ENCODE measurements at regions not wholly inside any gene's neighbourhood (a gene's known extent, or its start where the extent isn't known, plus 50 kb on each side); places are given as distances from the start of the nearest gene placed in this dataset.

- DNase-seq = peak; percentile 71
Measured at GRCh38 chr2:158006961-158007719, 94.5 kb upstream of the UPP2 start.

DNA sequence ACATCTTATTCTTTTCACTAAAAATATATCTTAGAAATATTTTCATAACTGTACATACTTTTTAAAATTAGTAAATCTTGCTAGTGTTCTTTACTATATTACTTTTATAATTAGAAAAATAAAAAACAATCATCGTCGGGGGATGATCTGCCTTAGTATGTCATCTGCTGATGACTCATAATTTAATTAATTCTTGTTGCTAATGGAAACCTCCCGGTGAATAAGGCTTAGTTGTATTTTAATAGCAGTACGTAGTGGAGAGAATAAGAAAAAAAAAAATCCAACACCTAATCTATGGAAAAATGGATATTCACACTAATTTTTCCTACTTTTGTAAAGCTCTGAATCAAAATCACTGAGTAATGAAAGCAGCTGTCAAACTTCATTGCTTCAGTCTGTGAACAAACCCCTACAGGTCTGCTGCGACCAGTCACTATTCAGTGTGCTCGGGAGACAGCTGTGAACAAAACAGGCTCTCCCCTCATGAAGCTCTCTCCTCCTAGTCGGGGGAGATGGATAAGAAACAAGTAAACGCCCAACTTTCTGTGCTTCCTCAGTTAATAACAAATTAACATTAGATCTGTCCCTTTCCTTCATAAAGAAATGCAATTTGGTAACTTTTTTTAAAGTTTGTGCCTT lies 97.4 kb upstream of the UPP2 start:
- DNase-seq = no peak

DNA sequence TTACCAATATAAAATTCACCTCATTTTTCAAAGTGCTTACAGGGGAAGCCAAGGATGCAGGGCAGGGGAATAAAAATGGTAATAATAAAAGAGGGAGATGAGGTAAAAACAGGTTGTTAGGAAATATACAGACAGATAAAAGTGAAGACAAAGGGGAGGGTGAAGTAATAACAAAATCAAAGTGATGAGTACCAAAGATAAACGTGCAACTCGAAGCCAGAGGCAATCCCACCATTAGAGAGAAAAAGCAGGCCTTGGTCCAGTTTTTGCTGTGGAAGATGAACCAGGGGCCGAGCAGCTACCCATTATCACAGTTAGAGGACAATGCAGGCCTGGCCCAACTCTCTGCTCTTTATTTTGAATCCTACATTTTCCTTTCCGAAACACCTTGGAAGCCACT lies 99.6 kb upstream of the UPP2 start:
- no peak for DNase-seq

DNA sequence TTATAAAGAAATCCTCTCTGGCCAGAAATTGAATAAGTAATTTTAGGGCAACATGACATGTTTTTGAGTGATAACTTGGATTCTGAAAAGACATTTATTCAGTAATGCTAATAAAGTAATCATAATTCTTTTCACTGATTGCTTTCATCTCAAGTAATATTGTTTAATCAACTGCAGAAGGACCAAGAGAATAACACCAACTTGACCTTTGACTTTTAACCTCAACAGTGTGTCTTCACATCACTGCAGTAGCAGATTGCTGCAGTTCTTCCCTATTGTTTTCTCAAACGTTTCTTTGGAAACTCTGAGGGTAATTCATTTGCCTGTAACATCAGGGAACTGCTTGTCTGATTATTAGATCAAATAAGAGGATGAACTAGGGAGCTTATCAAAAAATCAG lies 104.9 kb upstream of the UPP2 start:
- DNase-seq = no peak

DNA sequence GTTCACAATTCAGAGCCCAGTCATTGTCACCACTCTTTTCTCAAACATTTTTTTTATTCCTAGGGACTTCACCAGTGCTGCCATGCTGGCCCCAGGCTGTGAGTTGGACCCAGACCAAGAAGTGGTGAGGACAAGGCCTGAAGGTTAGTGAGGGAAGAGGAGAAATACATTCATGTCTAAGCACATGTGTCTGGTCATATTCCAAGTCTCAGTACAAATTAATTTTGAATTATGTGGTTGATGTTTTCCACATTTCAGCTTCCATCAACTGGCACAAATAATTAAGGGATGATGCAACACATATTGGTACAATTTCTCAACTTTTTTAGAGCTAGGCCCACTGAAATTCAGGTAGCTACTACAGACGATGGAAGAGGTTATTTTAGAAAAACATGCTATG lies 106.6 kb upstream of the UPP2 start:
- no peak for DNase-seq

DNA sequence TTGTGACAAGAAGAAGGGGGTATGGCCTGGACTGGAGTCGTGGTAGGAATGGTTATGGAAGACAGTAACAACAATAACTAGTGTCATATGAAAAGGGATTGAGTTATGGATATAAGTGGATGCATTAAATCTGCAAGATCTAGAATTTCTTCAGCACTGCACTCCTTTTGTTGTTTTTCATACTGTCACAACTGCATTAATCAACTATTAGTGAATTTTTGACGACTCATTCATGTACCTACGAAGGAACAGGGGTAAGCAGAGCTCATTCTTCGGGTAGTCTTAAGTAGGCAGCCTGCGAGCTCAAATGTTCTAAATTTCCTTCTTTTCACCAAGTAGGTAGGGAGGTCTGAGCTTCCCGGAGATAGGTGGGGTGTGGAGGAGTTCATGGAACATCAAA lies 109.7 kb upstream of the UPP2 start:
- no peak for DNase-seq

GRCh38 chr2:157990173-157990572 lies 111.5 kb upstream of the UPP2 start:
- DNase-seq = no peak

GRCh38 chr2:157989227-157989626 lies 112.4 kb upstream of the UPP2 start:
- no peak for DNase-seq

DNA sequence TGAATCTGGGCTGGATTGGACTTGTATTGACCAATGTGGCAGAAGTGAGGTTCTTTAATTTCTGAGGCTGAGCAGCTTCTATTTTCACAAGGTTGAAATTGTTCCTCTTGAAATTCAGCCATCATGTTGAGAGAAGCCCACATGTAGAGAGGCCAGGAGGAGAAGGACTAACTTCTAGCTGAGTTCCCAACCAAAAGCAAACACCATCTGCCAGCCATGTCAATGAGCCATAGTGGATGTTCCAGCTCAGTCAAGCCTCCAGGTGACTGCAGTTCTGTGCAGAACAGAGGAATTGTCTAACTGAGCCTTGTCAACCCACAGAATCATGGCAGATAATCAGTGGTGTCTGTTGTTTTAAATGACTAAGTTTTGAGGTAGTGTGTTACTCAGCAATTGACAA lies 110.6 kb upstream of the ACVR1 start:
- DNase-seq = no peak

- no peak for DNase-seq
Measured at GRCh38 chr2:157984866-157985265, 108.7 kb upstream of the ACVR1 start.

DNA sequence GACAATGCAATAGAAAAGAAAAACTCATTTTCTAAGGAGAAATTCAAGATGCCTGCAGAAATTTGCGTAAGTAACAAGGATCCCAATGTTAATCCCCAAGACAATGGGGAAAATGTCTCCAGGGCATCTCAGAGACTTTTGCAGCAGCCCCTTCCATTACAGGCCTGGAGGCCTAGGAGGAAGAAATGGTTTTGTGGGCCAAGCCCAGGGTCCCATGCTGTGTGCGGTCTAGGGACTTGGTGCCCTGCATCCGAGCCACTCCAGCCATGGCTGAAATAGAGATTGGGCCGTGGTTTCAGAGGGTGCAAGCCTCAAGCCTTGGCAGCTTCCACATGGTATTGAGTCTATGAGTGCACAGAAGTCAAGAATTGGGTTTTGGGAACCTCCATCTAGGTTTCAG lies 103.9 kb upstream of the ACVR1 start:
- DNase-seq = no peak

GRCh38 chr2:157971702-157972101 lies 95.6 kb upstream of the ACVR1 start:
- no peak for DNase-seq

DNA sequence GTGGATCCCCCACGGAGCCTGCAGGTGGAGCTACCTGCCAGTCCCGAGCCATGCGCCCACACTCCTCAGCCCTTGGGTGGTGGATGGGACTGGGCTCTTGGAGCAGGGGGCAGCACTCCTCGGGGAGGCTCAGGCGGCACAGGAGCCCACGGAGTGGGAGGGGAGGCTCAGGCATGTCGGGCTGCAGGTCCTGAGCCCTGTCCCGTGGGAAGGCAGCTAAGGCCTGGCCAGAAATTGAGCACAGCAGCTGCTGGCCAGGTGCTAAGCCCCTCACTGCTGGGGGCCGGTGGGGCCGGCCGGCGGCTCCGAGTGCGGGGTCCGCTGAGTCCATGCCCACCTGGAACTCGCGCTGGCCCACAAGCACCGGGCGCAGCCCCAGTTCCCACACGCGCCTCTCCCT lies 91.7 kb upstream of the ACVR1 start:
- no peak for DNase-seq

DNA sequence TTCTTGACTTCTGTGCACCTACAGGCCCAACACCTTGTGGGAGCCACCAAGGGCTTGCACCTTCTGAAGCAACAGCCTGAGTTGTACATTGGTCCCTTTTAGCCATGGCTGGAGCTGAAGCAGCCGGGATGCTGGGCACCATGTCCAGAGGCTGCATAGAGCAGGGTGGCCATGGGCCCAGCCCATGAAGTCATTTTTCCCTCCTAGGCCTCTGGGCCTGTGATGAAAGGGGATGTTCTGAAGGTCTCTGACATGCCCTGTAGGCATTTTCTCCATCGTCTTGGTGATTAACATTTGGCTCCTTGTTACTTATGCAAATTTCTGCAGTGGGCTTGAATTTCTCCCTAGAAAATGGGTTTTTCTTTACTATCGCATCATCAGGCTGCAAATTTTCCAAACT lies 83.1 kb upstream of the ACVR1 start:
- DNase-seq = no peak

DNA sequence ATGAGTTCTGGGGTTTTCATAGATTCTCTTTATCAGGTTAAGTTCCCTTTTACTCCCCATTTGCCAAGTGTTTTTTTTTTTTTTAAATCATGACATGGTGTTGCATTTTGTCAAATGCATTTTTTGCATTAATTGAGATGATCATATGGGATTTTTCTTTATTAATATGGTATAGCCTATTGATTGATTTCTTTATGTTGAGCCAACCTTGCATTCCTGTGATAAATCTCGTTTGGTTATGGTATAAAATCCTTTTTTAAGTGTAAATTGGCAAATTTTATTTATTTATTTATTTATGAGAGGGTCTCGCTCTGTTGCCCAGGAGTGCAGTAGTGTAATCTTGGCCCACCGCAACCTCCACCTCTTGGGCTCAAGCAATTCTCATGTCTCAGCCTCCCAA lies 81.5 kb upstream of the ACVR1 start:
- no peak for DNase-seq

DNA sequence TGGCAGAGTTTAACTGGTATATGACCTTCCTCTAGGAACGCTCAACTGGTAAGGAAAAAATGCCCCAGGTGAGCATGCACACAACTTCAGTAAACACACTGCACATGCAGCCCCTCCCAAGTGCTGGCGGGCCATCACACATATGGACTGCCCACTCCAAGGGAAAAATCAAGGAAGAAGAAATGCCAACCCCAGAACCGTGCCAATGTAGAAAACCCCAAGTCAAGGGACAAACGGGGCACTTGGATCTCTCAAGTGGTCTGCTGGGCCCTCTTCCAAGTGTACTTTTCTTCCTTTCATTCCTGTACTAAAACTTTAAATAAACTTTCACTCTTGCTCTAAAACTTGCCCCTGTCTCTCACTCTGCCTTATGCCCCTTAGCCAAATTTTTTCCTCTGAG lies 76.4 kb upstream of the ACVR1 start:
- DNase-seq = no peak

- DNase-seq = no peak
Measured at GRCh38 chr2:157948856-157949255, 72.7 kb upstream of the ACVR1 start.

DNA sequence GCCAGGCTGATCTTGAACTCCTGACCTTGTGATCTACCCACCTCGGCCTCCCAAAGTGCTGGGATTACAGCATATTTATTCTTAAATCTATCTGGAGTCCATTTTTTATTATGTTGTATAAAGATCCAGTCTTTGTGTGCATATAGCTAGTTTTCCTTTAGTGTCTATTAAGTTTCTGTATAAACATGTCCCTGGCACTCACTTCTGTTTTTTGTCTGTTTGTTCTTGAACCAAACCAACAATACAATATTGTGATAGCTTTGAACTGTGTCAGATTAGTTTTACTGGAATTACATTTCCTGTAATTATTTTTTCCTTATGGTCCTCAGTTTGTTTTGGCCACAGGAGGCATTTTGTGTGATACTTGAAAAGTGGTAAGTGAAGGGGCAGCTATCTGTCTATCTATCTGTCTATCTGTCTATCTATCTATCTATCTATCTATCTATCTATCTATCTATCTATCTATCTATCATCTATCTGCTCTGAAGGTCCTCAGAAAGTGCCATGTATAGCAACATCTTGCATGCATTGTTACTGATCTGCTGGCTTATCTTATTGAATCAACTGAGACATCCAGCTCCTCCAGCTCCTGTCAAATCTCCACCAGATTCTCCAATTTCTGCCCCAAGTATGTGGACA lies 70.9 kb upstream of the ACVR1 start:
- DNase-seq = no peak

GRCh38 chr2:157940024-157940423 lies 63.9 kb upstream of the ACVR1 start:
- no peak for DNase-seq

DNA sequence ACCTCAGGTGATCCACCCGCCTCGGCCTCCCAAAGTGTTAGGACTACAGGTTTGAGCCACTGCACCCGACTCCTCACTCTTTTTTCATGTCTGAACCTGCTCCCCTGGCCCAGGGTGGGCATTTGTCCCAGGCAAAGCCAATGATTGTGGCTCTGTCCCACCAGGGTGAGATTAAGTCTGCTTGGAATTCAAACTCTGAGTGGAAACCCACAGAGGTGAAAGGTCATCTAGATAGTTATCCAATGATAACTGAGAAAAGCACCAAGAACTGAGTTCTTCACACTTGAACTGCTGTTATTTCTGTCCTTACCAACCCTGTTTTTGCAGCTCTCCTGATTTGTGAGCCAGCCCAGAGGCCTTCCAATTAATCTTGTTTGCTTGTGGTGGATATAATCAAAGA lies 62.4 kb upstream of the ACVR1 start:
- no peak for DNase-seq

GRCh38 chr2:157936406-157936805 lies 60.3 kb upstream of the ACVR1 start:
- DNase-seq = no peak

GRCh38 chr2:157935378-157935906 lies 59.3 kb upstream of the ACVR1 start:
- DNase-seq = no peak

- DNase-seq = no peak
Measured at GRCh38 chr2:157934684-157935377, 58.7 kb upstream of the ACVR1 start.

Data from NCI-H2029 (cell line).